Ishikawa (cell line): ENCODE measurements at regions not wholly inside any gene's neighbourhood (a gene's known extent, or its start where the extent isn't known, plus 50 kb on each side); places are given as distances from the start of the nearest gene placed in this dataset.

ENCODE experiments used
- CEBPB ChIP-seq: IDR thresholded peaks from 2 replicates; pipeline ENCODE4 v1.6.1; 2012
- CREB1 ChIP-seq: IDR thresholded peaks from 2 replicates; pipeline ENCODE4 v1.6.1; 2012; ENCODE audit warnings: low read depth
- EGR1 ChIP-seq: IDR thresholded peaks from 2 replicates; pipeline ENCODE4 v1.6.1; 2012
- EP300 ChIP-seq: IDR thresholded peaks from 2 replicates; pipeline ENCODE4 v1.6.1; 2012; ENCODE audit warnings: borderline replicate concordance
- RAD21 ChIP-seq: IDR thresholded peaks from 2 replicates; pipeline ENCODE4 v1.6.1; 2012; ENCODE audit warnings: low read depth
- YY1 ChIP-seq: IDR thresholded peaks from 2 replicates; pipeline ENCODE4 v1.6.1; 2012; ENCODE audit warnings: low read depth
- ZBTB7A ChIP-seq: IDR thresholded peaks from 2 replicates; pipeline ENCODE4 v1.6.1; 2012; ENCODE audit warnings: low read depth
- TF ChIP-seq, protein P1 (sequence below): IDR thresholded peaks from 2 replicates; pipeline ENCODE4 v1.6.1; 2012
- TF ChIP-seq, protein P2 (sequence below): IDR thresholded peaks from 2 replicates; pipeline ENCODE4 v1.6.1; 2012
- TF ChIP-seq, protein P3 (sequence below): IDR thresholded peaks from 2 replicates; pipeline ENCODE4 v1.6.1; 2012; ENCODE audit warnings: low read depth, mild to moderate bottlenecking

DNA sequence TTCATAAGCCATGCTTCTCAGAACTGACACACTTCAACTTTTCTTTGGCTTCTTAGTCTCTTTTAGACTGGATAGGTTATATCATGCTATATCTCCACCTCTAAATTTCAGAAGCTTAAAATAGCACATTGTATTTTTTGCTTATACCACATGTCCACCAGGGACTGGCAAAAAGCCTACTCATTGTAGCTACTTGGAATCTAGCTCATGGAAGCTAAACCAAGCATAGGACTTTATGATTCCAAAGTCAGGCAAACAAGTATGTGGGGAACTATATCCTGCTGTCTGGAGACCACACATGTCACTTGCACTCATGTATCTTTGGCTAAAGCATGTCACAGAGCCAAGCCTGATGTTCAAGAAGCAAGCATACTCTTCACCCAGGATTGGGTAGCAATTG lies 245.0 kb upstream of the RASGRP1 start:
- TF ChIP-seq RAD21 (no peak), CREB1 (no peak), YY1 (no peak), EP300 (no peak), CEBPB (no peak), EGR1 (no peak), ZBTB7A (no peak)
- TF ChIP-seq, protein P1, sequence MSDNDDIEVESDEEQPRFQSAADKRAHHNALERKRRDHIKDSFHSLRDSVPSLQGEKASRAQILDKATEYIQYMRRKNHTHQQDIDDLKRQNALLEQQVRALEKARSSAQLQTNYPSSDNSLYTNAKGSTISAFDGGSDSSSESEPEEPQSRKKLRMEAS, result no peak
- TF ChIP-seq, protein P2, sequence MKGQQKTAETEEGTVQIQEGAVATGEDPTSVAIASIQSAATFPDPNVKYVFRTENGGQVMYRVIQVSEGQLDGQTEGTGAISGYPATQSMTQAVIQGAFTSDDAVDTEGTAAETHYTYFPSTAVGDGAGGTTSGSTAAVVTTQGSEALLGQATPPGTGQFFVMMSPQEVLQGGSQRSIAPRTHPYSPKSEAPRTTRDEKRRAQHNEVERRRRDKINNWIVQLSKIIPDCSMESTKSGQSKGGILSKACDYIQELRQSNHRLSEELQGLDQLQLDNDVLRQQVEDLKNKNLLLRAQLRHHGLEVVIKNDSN, result no peak
- TF ChIP-seq, protein P3, sequence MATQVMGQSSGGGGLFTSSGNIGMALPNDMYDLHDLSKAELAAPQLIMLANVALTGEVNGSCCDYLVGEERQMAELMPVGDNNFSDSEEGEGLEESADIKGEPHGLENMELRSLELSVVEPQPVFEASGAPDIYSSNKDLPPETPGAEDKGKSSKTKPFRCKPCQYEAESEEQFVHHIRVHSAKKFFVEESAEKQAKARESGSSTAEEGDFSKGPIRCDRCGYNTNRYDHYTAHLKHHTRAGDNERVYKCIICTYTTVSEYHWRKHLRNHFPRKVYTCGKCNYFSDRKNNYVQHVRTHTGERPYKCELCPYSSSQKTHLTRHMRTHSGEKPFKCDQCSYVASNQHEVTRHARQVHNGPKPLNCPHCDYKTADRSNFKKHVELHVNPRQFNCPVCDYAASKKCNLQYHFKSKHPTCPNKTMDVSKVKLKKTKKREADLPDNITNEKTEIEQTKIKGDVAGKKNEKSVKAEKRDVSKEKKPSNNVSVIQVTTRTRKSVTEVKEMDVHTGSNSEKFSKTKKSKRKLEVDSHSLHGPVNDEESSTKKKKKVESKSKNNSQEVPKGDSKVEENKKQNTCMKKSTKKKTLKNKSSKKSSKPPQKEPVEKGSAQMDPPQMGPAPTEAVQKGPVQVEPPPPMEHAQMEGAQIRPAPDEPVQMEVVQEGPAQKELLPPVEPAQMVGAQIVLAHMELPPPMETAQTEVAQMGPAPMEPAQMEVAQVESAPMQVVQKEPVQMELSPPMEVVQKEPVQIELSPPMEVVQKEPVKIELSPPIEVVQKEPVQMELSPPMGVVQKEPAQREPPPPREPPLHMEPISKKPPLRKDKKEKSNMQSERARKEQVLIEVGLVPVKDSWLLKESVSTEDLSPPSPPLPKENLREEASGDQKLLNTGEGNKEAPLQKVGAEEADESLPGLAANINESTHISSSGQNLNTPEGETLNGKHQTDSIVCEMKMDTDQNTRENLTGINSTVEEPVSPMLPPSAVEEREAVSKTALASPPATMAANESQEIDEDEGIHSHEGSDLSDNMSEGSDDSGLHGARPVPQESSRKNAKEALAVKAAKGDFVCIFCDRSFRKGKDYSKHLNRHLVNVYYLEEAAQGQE, result no peak
